IMR-90 (cell line): ENCODE measurements at regions not wholly inside any gene's neighbourhood (a gene's known extent, or its start where the extent isn't known, plus 50 kb on each side); places are given as distances from the start of the nearest gene placed in this dataset.

ENCODE experiments used
- CEBPB ChIP-seq: IDR thresholded peaks from 2 replicates; pipeline ENCODE4 v1.6.1; 2012; ENCODE audit warnings: low read depth, low read length, improper control_type of control experiment
- CHD1 ChIP-seq: IDR thresholded peaks from 2 replicates; pipeline ENCODE4 v1.6.1; 2012; ENCODE audit warnings: low read depth, low read length, improper control_type of control experiment
- CTCF ChIP-seq: conservative IDR thresholded peaks from 2 replicates; pipeline ENCODE4 v1.5.1; 2012; ENCODE audit warnings: mild to moderate bottlenecking, low read depth, low read length, improper control_type of control experiment
- ELK1 ChIP-seq: fragments of 150-350 bp; IDR thresholded peaks from 2 replicates; pipeline ENCODE4 v1.6.1; 2016; ENCODE audit warnings: low read depth, mild to moderate bottlenecking, low read length, moderate library complexity, borderline replicate concordance
- MAFK ChIP-seq: IDR thresholded peaks from 2 replicates; pipeline ENCODE4 v1.6.1; 2012; ENCODE audit warnings: low read depth, low read length, improper control_type of control experiment
- MXI1 ChIP-seq: IDR thresholded peaks from 2 replicates; pipeline ENCODE4 v1.6.1; 2012; ENCODE audit warnings: low read depth, mild to moderate bottlenecking, low read length, moderate library complexity, borderline replicate concordance
- POLR2A ChIP-seq: IDR thresholded peaks from 2 replicates; pipeline ENCODE4 v1.6.1; 2012; ENCODE audit warnings: mild to moderate bottlenecking, low read depth, low read length
- RAD21 ChIP-seq: IDR thresholded peaks from 2 replicates; pipeline ENCODE4 v1.6.1; 2012; ENCODE audit warnings: low read length, improper control_type of control experiment
- RFX5 ChIP-seq: IDR thresholded peaks from 2 replicates; pipeline ENCODE4 v1.8.0; 2012; ENCODE audit warnings: low read depth, mild to moderate bottlenecking, low read length, moderate library complexity
- SMC3 ChIP-seq: fragments of 150-350 bp; IDR thresholded peaks from 2 replicates; pipeline ENCODE4 v1.6.1; 2016; ENCODE audit warnings: low read depth, mild to moderate bottlenecking, antibody characterized with exemption, low read length, moderate library complexity
- USF2 ChIP-seq: fragments of 150-350 bp; IDR thresholded peaks from 2 replicates; pipeline ENCODE4 v1.6.1; 2017; ENCODE audit warnings: mild to moderate bottlenecking, antibody characterized with exemption, low read length, low read depth

GRCh38 chr9:93898026-93898425 is 57.1 kb downstream of the BARX1 start:
- TF ChIP-seq CEBPB = no peak
- TF ChIP-seq CTCF = no peak
- TF ChIP-seq RAD21 = no peak
- no peak for TF ChIP-seq RFX5
- TF ChIP-seq USF2 = no peak
- TF ChIP-seq POLR2A = no peak
- TF ChIP-seq CHD1 = no peak
- no peak for TF ChIP-seq ELK1
- no peak for TF ChIP-seq MAFK
- no peak for TF ChIP-seq SMC3
- no peak for TF ChIP-seq MXI1
